ENCODE measurements at regions not wholly inside any gene's neighbourhood (a gene's known extent, or its start where the extent isn't known, plus 50 kb on each side); places are given as distances from the start of the nearest gene placed in this dataset.

DNA sequence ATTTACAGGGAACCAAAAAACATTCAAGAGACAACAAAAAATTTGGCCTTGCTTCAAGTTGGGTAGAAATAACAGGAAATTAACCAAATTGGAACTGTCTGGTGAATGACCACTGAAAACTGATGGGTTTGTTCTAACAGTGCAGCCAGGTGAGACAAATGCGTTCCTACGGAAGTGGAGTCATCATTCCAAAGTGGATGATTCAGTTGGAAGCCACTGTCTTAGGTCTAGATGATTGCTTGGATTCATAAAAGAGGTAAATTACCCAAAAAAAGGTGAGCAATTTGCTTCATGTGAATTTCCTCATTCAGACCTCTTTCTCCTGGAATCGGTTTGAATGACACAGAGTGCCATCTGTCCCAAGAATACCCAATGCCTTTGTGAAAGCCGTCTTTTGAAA is 87.1 kb upstream of the IPO5 start:
- TF ChIP-seq CTCF (conservative IDR thresholded peaks at IDR 0.05 in 1 of 2, IDR thresholded peaks at IDR 0.05 in 1 of 2; ENCODE audit: extremely low read depth in 1 of 2, insufficient read depth in 1 of 2, low read depth in 1 of 2, low read length in 2 of 2) (no peak), EZH2 (IDR thresholded peaks at IDR 0.05; ENCODE audit: borderline replicate concordance, low read length) (no peak)
